Endodermal cell (in vitro differentiated cells): ENCODE measurements at regions not wholly inside any gene's neighbourhood (a gene's known extent, or its start where the extent isn't known, plus 50 kb on each side); places are given as distances from the start of the nearest gene placed in this dataset.

ENCODE experiments used
- DNase-seq: peaks from one replicate; pipeline ENCODE4 v3.0.0-alpha.2; 2017
- H3K27ac ChIP-seq: 2 replicates; pipeline ENCODE4 v1.5.1; 2013; ENCODE audit warnings: mild to moderate bottlenecking, low read depth, low read length, moderate library complexity
- H3K27me3 ChIP-seq: 2 replicates; pipeline ENCODE4 v1.6.1; 2013; ENCODE audit warnings: mild to moderate bottlenecking, low read length, moderate library complexity; ENCODE audit not compliant: insufficient read depth, control insufficient read depth, poor library complexity, severe bottlenecking
- H3K36me3 ChIP-seq: 2 replicates; pipeline ENCODE4 v1.7.0; 2013; ENCODE audit warnings: mild to moderate bottlenecking, low read length, moderate library complexity; ENCODE audit not compliant: control insufficient read depth, insufficient read depth
- H3K4me1 ChIP-seq: one replicate; pipeline ENCODE4 v1.7.0; 2013; ENCODE audit warnings: low read length; ENCODE audit not compliant: control insufficient read depth, insufficient read depth
- H3K4me3 ChIP-seq: 2 replicates; pipeline ENCODE4 v1.5.1; 2013; ENCODE audit warnings: mild to moderate bottlenecking, low read length, moderate library complexity
- H3K9ac ChIP-seq: 2 replicates; pipeline ENCODE4 v1.6.1; 2013; ENCODE audit warnings: mild to moderate bottlenecking, low read length, moderate library complexity; ENCODE audit not compliant: poor library complexity, severe bottlenecking; ENCODE audit errors: extremely low read depth
- H3K9me3 ChIP-seq: 2 replicates; pipeline ENCODE4 v1.6.1; 2013; ENCODE audit warnings: mild to moderate bottlenecking, low read length, moderate library complexity; ENCODE audit not compliant: control insufficient read depth
- H3K27ac Mint-ChIP-seq: 2 replicates; pipeline ENCODE4 v1.8.0; 2020; ENCODE audit warnings: mixed read lengths
- H3K27me3 Mint-ChIP-seq: 2 replicates; pipeline ENCODE4 v1.8.0; 2021; ENCODE audit warnings: mild to moderate bottlenecking, mixed read lengths; ENCODE audit not compliant: insufficient read depth
- H3K36me3 Mint-ChIP-seq: 2 replicates; pipeline ENCODE4 v1.8.0; 2020; ENCODE audit warnings: low read depth, mixed read lengths
- H3K4me1 Mint-ChIP-seq: 2 replicates; pipeline ENCODE4 v1.8.0; 2020; ENCODE audit warnings: mixed read lengths
- H3K4me3 Mint-ChIP-seq: 2 replicates; pipeline ENCODE4 v1.8.0; 2020; ENCODE audit warnings: mild to moderate bottlenecking, moderate library complexity, mixed read lengths
- H3K9me3 Mint-ChIP-seq: 2 replicates; pipeline ENCODE4 v1.8.0; 2020; ENCODE audit warnings: mild to moderate bottlenecking, mixed read lengths
- CTCF ChIP-seq: fragments of 200-600 bp; sonication (generic); conservative IDR thresholded peaks from 2 replicates; pipeline ENCODE4 v1.5.0; 2021; ENCODE audit warnings: antibody characterized with exemption, mild to moderate bottlenecking
- WGBS, 2 experiments: methylation state at CpG; one replicate each; pipeline versions ENCODE4 v1.1.5 to v1.1.7; 2013; ENCODE audit warnings: missing lambda C conversion rate in 2 of 2, mixed read lengths in 1 of 2; ENCODE audit not compliant: insufficient coverage in 1 of 2, insufficient read length in 1 of 2; 5-methylcytosine and 5-hydroxymethylcytosine counted together

GRCh38 chr2:143875295-143876233, 644.4 kb downstream of the ZEB2 start:
- Histone ChIP-seq H3K4me1 (peaks cover 7% of the 10 kb centered on the region), H3K9me3 (peaks cover 7% of the 10 kb centered on the region), H3K27ac (no peak overlapping the region), H3K9ac (no peak overlapping the region), H3K36me3 (no peaks in the 10 kb centered on the region), H3K4me3 (no peak overlapping the region), H3K27me3 (no peaks in the 10 kb centered on the region)
- H3K27me3 Mint-ChIP-seq, result no peaks in the 10 kb centered on the region
- peaks cover 12% of the 10 kb centered on the region for H3K9me3 Mint-ChIP-seq
- H3K36me3 Mint-ChIP-seq, result peaks cover 2% of the 10 kb centered on the region
- no peak for TF ChIP-seq CTCF
- WGBS, 2 experiments, result 78 to 91% methylated on average over 6 to 9 of the region's 9 CpGs
- no peak for DNase-seq
- no peak overlapping the region for H3K27ac Mint-ChIP-seq
- no peak overlapping the region for H3K4me3 Mint-ChIP-seq
- peaks cover 13% of the 10 kb centered on the region for H3K4me1 Mint-ChIP-seq

GRCh38 chr2:143873886-143874285, 646.0 kb downstream of the ZEB2 start:
- Histone ChIP-seq H3K36me3 (no peaks in the 10 kb centered on the region), H3K27ac (no peak overlapping the region), H3K27me3 (no peaks in the 10 kb centered on the region), H3K9ac (no peak overlapping the region), H3K4me3 (no peak overlapping the region), H3K9me3 (peaks cover 12% of the 10 kb centered on the region), H3K4me1 (peaks cover 7% of the 10 kb centered on the region)
- peaks cover 2% of the 10 kb centered on the region for H3K36me3 Mint-ChIP-seq
- peaks cover 13% of the 10 kb centered on the region for H3K4me1 Mint-ChIP-seq
- H3K27me3 Mint-ChIP-seq, result no peaks in the 10 kb centered on the region
- DNase-seq, result no peak
- 86 to 89% methylated on average over 1 to 3 of the region's 3 CpGs for WGBS, 2 experiments
- H3K4me3 Mint-ChIP-seq, result no peak overlapping the region
- H3K27ac Mint-ChIP-seq, result no peak overlapping the region
- no peak for TF ChIP-seq CTCF
- H3K9me3 Mint-ChIP-seq, result peaks cover 18% of the 10 kb centered on the region

GRCh38 chr2:143870696-143871095, 649.2 kb downstream of the ZEB2 start:
- Histone ChIP-seq H3K9me3 (peaks cover 12% of the 10 kb centered on the region), H3K4me1 (no peaks in the 10 kb centered on the region), H3K9ac (no peak overlapping the region), H3K27me3 (no peaks in the 10 kb centered on the region), H3K36me3 (no peaks in the 10 kb centered on the region), H3K27ac (no peak overlapping the region), H3K4me3 (no peak overlapping the region)
- Mint-ChIP-seq H3K27ac (no peak overlapping the region), H3K9me3 (peaks cover 21% of the 10 kb centered on the region), H3K27me3 (no peaks in the 10 kb centered on the region), H3K36me3 (peaks cover 2% of the 10 kb centered on the region), H3K4me1 (no peaks in the 10 kb centered on the region), H3K4me3 (no peak overlapping the region)
- WGBS, 2 experiments, result no CpG with 5 or more reads among the region's 1 CpG
- TF ChIP-seq CTCF, result no peak
- DNase-seq, result no peak
